PC-3 (cell line): ENCODE measurements at regions not wholly inside any gene's neighbourhood (a gene's known extent, or its start where the extent isn't known, plus 50 kb on each side); places are given as distances from the start of the nearest gene placed in this dataset.

Experiments
- ATAC-seq: fragments of 200-7000 bp; cut with Tn5 transposase; 2 replicates; pipeline ENCODE4 v1.9.1; 2020; ENCODE audit warnings: mild to moderate bottlenecking, moderate library complexity
- BruUV-seq: library from RNA; stranded (reverse); fragments of 400-500 nt; replicated peaks from 2 replicates; lab custom pipeline; 2021; lab: Mats Ljungman, UMichigan
- CTCF ChIA-PET: fragments of 300-600 bp; sonication (Branson Sonifier 250); formaldehyde crosslinking; loops from one replicate; lab custom pipeline; 2022; ENCODE audit warnings: antibody characterized with exemption; lab: Charles Lee
- POLR2A ChIA-PET: fragments of 300-600 bp; sonication (Branson Sonifier 250); formaldehyde crosslinking; loops from one replicate; lab custom pipeline; 2022; ENCODE audit warnings: antibody characterized with exemption; ENCODE audit not compliant: unreplicated experiment; lab: Charles Lee
- DNase-seq: peaks from one replicate; pipeline ENCODE4 v3.0.0-alpha.2; 2015
- H2AFZ ChIP-seq: fragments of 300-600 bp; sonication (generic); 2 replicates; pipeline ENCODE4 v1.6.0; 2016; ENCODE audit warnings: antibody characterized with exemption, low read length
- H3F3A ChIP-seq: fragments of 300-600 bp; sonication (generic); one replicate; pipeline ENCODE4 v1.6.0; 2017; ENCODE audit warnings: antibody characterized with exemption, low read length, control low read depth, mild to moderate bottlenecking; ENCODE audit not compliant: unreplicated experiment
- H3K27ac ChIP-seq: fragments of 300-600 bp; sonication (generic); 2 replicates; pipeline ENCODE4 v1.5.1; 2016; ENCODE audit warnings: mild to moderate bottlenecking, low read length
- H3K27me3 ChIP-seq: fragments of 300-600 bp; sonication (generic); 2 replicates; pipeline ENCODE4 v1.6.1; 2016; ENCODE audit warnings: low read length, mixed read lengths
- H3K36me3 ChIP-seq: fragments of 300-600 bp; sonication (generic); 2 replicates; pipeline ENCODE4 v1.6.1; 2016; ENCODE audit warnings: low read depth, mixed run types, low read length, mixed read lengths
- H3K4me1 ChIP-seq: fragments of 300-600 bp; sonication (generic); 2 replicates; pipeline ENCODE4 v1.5.1; 2016; ENCODE audit warnings: low read length; ENCODE audit not compliant: insufficient read depth
- H3K4me2 ChIP-seq: fragments of 300-600 bp; sonication (generic); 2 replicates; pipeline ENCODE4 v1.6.0; 2016; ENCODE audit warnings: low read length
- H3K4me3 ChIP-seq: fragments of 300-600 bp; sonication (generic); 2 replicates; pipeline ENCODE4 v1.5.1; 2016; ENCODE audit warnings: mild to moderate bottlenecking, low read length, mixed read lengths
- H3K79me2 ChIP-seq: fragments of 300-600 bp; sonication (generic); 2 replicates; pipeline ENCODE4 v1.6.1; 2017; ENCODE audit warnings: low read length, mixed read lengths
- H3K9ac ChIP-seq: fragments of 300-600 bp; sonication (generic); 2 replicates; pipeline ENCODE4 v1.6.0; 2016; ENCODE audit warnings: mild to moderate bottlenecking, low read length
- H3K9me2 ChIP-seq: fragments of 300-600 bp; sonication (generic); replicated peaks from 2 replicates; pipeline ENCODE4 v1.6.1; 2016; ENCODE audit warnings: mixed run types, low read length, mixed read lengths
- H3K9me3 ChIP-seq: fragments of 300-600 bp; sonication (generic); 2 replicates; pipeline ENCODE4 v1.6.1; 2016; ENCODE audit warnings: low read length, mixed read lengths
- H4K20me1 ChIP-seq: fragments of 300-600 bp; sonication (generic); 2 replicates; pipeline ENCODE4 v1.6.1; 2016; ENCODE audit warnings: low read length, mixed read lengths
- EZH2 ChIP-seq: fragments of 300-600 bp; sonication (generic); IDR thresholded peaks from one replicate; pipeline ENCODE4 v1.6.1; 2017; ENCODE audit warnings: antibody characterized with exemption, mild to moderate bottlenecking, low read length; ENCODE audit not compliant: unreplicated experiment
- EZH2phosphoT487 ChIP-seq: fragments of 300-600 bp; sonication (generic); IDR thresholded peaks from 2 replicates; pipeline ENCODE4 v1.6.1; 2018; ENCODE audit warnings: mild to moderate bottlenecking, antibody characterized with exemption, low read length, borderline replicate concordance
- intact Hi-C: fragments of 100-400 bp; cut with micrococcal nuclease; formaldehyde crosslinking; loops from 2 replicates; pipeline ENCODE4 v1.9.0; 2023
- TF ChIP-seq, protein P1 (sequence below): fragments of 300-600 bp; sonication (generic); conservative IDR thresholded peaks from 2 replicates; pipeline ENCODE4 v1.5.1; 2017; ENCODE audit warnings: antibody characterized with exemption, low read depth, mild to moderate bottlenecking, low read length

GRCh38 chr2:142724713-142725349 is 152.6 kb upstream of the KYNU start:
- Histone ChIP-seq H3K36me3 (no peaks in the 10 kb centered on the region), H3K9me3 (no peaks in the 10 kb centered on the region), H3K4me1 (no peaks in the 10 kb centered on the region), H3K4me2 (no peak overlapping the region), H3F3A (no peaks in the 10 kb centered on the region), H3K4me3 (no peak overlapping the region), H3K9ac (no peak overlapping the region), H3K79me2 (no peaks in the 10 kb centered on the region), H4K20me1 (no peaks in the 10 kb centered on the region), H2AFZ (no peak overlapping the region), H3K27ac (no peak overlapping the region), H3K27me3 (no peaks in the 10 kb centered on the region), H3K9me2 (no peaks in the 10 kb centered on the region)
- DNase-seq (no peak), ATAC-seq (no peak)
- POLR2A ChIA-PET, result no interaction called here
- CTCF ChIA-PET, result no interaction called here
- no TSS peak for BruUV-seq
- TF ChIP-seq EZH2phosphoT487, result no peak
- TF ChIP-seq, protein P1, sequence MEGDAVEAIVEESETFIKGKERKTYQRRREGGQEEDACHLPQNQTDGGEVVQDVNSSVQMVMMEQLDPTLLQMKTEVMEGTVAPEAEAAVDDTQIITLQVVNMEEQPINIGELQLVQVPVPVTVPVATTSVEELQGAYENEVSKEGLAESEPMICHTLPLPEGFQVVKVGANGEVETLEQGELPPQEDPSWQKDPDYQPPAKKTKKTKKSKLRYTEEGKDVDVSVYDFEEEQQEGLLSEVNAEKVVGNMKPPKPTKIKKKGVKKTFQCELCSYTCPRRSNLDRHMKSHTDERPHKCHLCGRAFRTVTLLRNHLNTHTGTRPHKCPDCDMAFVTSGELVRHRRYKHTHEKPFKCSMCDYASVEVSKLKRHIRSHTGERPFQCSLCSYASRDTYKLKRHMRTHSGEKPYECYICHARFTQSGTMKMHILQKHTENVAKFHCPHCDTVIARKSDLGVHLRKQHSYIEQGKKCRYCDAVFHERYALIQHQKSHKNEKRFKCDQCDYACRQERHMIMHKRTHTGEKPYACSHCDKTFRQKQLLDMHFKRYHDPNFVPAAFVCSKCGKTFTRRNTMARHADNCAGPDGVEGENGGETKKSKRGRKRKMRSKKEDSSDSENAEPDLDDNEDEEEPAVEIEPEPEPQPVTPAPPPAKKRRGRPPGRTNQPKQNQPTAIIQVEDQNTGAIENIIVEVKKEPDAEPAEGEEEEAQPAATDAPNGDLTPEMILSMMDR, result no peak
- TF ChIP-seq EZH2, result no peak
- intact Hi-C loops, result no loop called here

DNA sequence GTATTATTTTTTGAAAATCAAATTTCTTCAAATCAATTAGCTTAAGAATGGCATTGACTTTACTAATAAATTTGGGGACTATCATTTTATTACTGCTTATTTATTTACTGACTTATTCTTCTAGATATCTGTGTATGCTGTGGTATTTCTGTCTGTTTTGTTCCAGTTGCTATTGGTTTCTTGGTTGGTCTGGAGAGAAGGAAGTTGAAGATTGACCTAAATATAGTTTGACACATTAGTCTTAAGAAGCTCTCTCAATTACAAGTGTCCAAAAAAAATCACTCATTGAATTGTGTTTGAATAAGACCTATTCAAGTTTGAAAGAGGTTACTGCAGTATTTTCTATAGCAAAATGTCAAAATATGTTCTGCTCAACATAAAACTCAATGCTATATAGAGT is 153.3 kb upstream of the KYNU start:
- DNase-seq, result no peak
- Histone ChIP-seq H3K9ac (no peak overlapping the region), H3K4me1 (no peaks in the 10 kb centered on the region), H4K20me1 (no peaks in the 10 kb centered on the region), H3K9me2 (no peaks in the 10 kb centered on the region), H3K4me3 (no peak overlapping the region), H3K4me2 (no peak overlapping the region), H3K27ac (no peak overlapping the region), H3K27me3 (no peaks in the 10 kb centered on the region), H3K9me3 (no peaks in the 10 kb centered on the region), H3F3A (no peaks in the 10 kb centered on the region), H3K79me2 (no peaks in the 10 kb centered on the region), H3K36me3 (no peaks in the 10 kb centered on the region), H2AFZ (no peak overlapping the region)
- intact Hi-C loops, result no loop called here
- TF ChIP-seq, protein P1, result no peak
- TF ChIP-seq EZH2phosphoT487 (no peak), EZH2 (no peak)
- ATAC-seq, result no peak
- ChIA-PET POLR2A (no interaction called here), CTCF (no interaction called here)
- BruUV-seq, result no TSS peak

- ATAC-seq (no peak), DNase-seq (no peak)
- Histone ChIP-seq H3K27ac (no peak overlapping the region), H3F3A (no peaks in the 10 kb centered on the region), H3K27me3 (no peaks in the 10 kb centered on the region), H3K4me1 (no peaks in the 10 kb centered on the region), H3K9ac (no peak overlapping the region), H3K9me2 (no peaks in the 10 kb centered on the region), H4K20me1 (no peaks in the 10 kb centered on the region), H3K4me2 (no peak overlapping the region), H3K36me3 (no peaks in the 10 kb centered on the region), H3K79me2 (no peaks in the 10 kb centered on the region), H2AFZ (no peak overlapping the region), H3K4me3 (no peak overlapping the region), H3K9me3 (no peaks in the 10 kb centered on the region)
- POLR2A ChIA-PET, result no interaction called here
- intact Hi-C loops, result no loop called here
- BruUV-seq, result no TSS peak
- CTCF ChIA-PET, result no interaction called here
- TF ChIP-seq EZH2phosphoT487 (no peak), EZH2 (no peak)
Measured at GRCh38 chr2:142723236-142723635, 154.2 kb upstream of the KYNU start.
